Middle frontal gyrus (tissue), 1 donor: ENCODE measurements at regions not wholly inside any gene's neighbourhood (a gene's known extent, or its start where the extent isn't known, plus 50 kb on each side); places are given as distances from the start of the nearest gene placed in this dataset.

ENCODE experiments used
- DNase-seq: peaks from one replicate; pipeline ENCODE4 v3.0.0-alpha.2; 2015; ENCODE audit warnings: low spot score; ENCODE audit errors: extremely low spot score

DNA sequence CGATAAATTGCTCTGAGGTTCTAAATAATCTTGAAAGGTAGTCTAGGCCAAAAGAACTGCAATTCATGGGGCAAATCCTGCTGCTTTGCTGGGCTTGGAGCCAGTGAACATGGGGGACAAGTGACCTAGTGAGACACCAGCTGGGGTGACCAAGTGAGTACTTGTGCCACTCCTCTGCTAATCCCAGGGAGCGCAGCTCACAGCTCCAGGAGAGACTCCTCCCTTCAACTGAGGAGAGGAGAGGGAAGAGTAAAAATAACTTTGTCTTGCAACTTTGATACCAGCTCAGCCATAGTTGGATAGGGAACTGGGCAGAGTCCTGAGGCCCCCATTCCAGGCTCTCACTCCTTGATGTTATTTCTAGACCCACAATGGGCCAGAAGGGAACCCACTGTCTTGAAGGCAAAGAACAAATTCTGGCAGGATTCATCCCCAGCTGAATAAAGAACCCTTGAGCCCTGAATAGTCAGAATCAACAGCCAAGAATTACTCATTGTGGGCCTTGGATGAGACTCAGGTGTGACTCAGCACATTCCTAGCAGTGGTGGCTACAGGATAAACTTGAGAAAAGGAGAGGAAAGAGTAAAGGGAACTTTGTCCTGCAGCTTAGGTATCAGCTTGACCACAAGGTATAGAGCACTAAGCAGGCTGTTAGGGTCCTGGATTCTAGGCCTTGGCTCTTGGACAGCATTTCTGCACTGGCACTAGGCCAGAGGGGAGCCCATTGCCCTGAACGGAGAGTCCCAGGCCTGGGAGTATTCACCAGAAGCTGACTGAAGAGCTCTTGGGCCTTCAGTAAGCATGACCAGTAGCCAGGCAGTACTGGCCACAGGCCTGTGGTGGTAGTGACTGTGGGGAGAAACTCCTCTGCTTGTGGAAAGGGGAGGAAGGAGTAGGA lies 288.3 kb upstream of the CDH18 start:
- no peak for DNase-seq

GRCh38 chr5:20266066-20266465 lies 278.1 kb upstream of the CDH18 start:
- DNase-seq: no peak

GRCh38 chr5:20262896-20263295 lies 274.9 kb upstream of the CDH18 start:
- DNase-seq: no peak

DNA sequence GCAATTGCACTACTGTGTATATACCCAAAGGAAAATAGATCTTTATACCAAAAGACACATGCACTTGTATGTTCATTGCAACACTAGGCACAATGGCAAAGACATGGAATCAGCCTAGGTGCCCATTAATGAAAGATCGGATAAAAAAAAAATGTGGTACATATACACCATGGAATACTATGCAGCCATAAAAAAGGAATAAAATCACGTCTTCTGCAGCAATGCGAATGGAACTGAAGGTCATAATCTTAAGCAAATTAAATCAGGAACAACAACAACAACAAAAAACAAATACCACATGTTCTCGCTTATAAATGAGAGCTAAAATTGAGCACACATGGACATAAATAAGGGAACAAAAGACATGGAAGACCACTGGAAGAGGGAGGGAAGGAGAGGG lies 266.7 kb upstream of the CDH18 start:
- DNase-seq: no peak

DNA sequence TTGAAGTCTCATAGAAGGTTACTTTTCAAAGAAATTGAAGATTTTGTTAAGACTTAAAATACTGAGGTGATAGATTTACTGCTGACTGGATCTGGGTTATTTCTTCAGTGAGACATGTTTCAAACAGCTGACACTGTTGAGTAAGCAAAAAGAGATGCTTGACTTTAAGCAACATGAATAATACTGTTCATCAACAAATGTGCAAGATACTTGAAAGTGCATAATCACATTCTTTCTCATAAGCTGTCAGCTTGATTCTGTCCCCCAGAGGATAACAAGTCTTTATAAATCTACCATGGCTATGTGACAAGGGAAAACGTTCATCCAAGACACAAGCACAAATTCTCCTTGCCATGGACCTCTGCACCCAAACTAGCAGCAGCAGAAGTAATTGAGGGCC lies 260.1 kb upstream of the CDH18 start:
- no peak for DNase-seq

DNA sequence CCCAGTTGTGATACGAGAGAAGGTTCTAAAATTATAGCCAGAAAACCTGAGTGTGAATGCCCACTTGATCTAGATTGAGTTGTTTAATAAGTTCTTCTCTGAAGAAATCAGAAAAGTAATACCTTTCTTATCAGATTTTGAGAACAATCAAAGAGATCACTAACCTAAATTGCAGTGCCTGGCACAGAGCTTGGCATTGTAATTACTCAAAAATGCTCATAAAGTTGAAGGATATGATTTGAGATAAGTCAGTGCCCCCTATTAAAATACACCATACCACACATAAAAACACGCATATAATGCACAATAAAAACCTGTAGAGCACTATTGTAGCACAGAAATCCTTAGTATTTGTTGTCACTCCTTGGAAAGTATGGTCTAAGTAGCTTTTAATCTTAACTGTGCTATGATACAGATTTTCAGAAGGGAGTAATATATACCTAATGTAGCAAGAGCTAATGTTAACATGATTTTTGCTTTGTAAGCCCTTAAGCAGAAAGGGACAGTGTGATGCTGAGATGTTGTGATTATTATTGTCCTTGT lies 257.5 kb upstream of the CDH18 start:
- no peak for DNase-seq

DNA sequence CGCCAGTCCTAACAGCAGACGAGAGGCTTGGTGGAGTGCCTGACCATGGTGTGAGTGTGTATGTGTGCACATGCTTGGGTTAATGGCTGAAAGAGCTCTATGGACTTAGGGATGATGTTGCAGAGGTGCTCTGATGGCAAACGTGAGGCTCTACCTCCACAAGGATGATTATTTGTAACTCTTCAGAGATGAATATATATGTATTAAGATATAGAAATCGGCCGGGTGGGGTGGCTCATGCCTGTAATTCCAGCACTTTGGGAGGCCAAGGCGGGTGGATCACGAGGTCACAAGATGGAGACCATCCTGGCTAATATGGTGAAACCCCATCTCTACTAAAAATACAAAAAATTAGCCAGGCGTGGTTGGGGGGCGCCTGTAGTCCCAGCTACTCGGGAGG lies 253.4 kb upstream of the CDH18 start:
- no peak for DNase-seq

GRCh38 chr5:20231040-20231439 lies 243.0 kb upstream of the CDH18 start:
- no peak for DNase-seq

DNA sequence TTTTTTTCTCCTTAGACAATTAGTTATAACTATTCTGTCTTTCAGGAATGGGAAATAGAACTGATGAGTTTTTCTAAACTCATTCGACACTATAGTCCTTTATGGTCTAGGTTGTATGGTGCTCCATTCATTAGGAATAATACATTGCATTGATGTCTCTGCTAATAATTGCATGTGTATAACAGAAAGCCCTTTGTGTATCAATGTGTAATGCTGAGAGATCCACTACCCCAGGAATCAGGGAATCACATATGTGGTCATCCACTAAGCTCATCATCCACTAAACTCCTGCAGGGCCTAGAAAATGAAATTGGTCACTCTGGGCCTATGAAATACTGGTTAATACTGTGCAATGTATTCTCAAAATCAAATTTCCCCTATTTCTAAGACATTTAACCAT lies 242.0 kb upstream of the CDH18 start:
- DNase-seq: no peak

- no peak for DNase-seq
These were observed 241.5 kb upstream of the CDH18 start for GRCh38 chr5:20229303-20230005.

DNA sequence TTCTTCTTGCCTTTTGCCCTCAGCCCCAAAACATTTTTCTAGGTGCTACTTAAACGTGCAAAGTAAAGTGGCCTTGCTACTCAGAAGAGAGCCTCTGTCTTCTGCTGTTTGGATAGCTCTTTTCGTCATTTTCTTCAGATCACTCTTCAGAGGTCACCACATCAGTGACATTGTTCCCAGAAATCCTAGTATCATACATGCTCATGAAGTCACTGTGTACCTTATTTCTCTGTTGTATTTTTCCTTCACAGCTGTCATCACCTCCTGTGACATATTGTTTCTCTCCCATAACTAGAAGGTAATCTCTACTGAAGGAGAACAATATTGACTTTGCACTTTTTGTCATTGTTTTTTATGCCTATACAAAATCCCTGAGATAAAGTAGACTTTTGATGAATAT lies 237.0 kb upstream of the CDH18 start:
- no peak for DNase-seq

DNA sequence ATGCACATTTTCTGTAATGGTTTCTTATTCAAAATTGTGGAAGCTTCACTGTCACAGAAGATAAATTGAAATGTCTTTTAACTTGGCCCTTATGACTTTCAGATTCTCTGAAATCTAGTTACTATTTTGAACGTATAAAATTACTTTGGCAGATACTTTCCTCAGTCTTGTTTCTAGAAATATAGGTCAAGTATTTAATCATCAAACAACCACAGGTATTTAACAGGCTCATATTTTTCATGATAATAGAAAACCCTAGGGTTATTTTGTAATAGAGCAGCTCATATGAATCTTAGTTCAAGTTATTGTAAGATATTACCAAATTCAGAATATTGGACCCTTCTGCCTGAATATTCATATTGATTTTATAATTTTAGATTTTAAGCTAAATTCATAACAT lies 236.0 kb upstream of the CDH18 start:
- no peak for DNase-seq

DNA sequence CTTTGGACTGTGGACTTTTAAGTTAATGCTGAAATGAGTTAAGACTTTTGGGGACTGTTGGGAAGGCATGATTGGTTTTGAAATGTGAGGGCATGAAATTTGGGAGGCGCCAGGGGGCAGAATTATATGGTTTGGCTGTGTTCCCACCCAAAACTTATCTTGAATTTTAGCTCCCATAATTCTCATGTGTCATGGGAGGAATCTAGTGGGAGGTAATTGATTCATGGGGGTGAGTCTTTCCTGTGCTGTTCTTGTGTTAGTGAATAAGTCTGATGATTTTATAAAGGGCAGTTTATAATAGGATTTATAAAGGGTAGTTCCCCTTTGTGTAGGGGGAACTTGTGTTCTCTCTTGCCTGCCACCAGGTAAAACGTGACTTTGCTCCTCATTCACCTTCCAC lies 235.5 kb upstream of the CDH18 start:
- DNase-seq: no peak

- DNase-seq: no peak
These were observed 227.3 kb upstream of the CDH18 start for GRCh38 chr5:20215257-20215656.

DNA sequence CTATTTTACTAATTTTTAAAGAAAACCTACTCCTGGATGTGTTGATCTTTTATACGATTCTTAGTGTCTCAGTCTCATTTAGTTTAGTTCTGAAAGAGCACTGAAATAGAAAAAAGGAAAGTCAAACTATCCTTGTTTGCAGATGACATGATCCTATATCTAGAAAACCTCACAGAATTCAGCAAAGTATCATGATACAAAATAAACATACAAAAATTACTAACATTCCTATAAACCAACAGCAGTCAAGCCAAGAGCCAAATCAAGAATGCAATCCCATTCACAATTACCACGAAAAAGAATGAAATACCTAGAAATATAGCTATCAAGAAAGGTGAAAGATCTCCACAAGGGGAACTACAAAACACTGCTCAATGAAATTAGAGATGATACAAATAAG lies 225.8 kb upstream of the CDH18 start:
- no peak for DNase-seq

DNA sequence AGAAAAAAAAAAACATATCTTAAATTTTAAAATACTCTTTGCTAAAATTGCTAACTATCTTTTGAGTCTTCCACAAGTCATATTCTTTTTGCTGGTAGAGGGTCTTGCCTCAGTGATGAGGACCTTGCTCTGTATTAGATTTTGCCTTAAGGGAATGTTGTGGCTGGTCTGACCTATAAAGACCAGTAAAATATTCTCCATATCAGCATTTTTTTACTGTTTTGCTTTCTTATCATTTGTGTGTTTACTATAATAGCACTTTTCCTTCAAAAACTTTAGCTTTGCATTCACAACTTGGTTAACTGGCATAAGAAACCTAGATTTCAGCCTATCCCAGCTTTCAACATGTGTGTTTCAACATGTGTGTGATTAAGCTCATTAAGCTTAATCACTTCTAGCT lies 224.7 kb upstream of the CDH18 start:
- no peak for DNase-seq

GRCh38 chr5:20166456-20166855 lies 178.5 kb upstream of the CDH18 start:
- no peak for DNase-seq

GRCh38 chr5:20158006-20158405 lies 170.0 kb upstream of the CDH18 start:
- no peak for DNase-seq

DNA sequence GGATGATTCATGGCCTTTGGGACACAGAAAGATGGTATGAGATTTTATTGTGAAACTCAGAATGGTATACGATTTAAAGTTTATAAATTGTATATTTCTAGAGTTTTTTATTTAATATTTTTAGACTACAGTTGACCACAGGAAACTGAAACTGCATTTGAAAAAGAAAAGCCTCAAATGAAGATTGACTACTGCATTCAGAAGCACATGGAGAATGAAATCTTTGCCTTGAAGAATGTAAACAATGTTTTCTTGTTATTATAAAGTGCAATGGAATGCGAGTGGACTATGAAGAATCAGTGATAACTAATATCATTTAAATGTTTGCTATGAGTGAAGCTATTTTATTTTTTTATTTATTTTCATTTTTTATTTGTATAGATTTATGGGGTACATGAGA lies 169.1 kb upstream of the CDH18 start:
- DNase-seq: no peak

DNA sequence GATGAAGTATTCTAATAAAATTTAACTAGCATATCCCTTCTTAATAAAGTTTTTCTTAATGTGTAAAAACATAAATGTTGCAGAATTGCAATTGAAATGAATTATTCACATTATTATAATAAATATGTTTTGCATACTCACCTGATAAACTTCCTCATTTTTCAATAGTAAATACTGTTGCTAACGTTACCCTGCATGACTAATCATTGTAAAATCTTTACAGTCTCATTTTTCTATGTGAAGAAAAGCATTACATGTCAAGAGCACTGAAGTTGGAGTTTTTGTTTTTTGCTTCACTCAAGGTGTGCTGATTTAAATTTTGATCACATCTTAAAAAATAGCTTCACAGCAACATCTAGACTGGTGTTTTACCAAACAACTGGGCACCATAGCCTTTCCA lies 157.2 kb upstream of the CDH18 start:
- no peak for DNase-seq

DNA sequence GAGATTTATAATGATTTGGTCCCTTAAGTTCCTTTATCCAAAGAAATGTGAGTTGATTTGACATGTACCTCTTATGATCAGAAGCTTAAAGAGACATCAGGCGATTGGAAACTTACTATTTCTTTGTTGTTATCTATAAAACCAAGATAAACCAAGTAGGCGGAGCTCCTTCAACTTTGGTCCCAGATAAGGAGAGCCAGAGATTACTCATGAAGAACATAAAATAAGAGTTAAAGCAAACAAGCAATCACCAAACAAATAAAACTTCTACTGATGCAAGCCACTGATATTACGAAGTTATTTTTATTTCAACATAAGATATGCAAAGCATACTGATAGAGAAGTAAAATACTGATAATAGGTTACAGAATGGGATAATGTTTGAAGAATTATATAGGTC lies 141.5 kb upstream of the CDH18 start:
- DNase-seq: no peak

GRCh38 chr5:20128343-20128742 lies 140.3 kb upstream of the CDH18 start:
- no peak for DNase-seq

DNA sequence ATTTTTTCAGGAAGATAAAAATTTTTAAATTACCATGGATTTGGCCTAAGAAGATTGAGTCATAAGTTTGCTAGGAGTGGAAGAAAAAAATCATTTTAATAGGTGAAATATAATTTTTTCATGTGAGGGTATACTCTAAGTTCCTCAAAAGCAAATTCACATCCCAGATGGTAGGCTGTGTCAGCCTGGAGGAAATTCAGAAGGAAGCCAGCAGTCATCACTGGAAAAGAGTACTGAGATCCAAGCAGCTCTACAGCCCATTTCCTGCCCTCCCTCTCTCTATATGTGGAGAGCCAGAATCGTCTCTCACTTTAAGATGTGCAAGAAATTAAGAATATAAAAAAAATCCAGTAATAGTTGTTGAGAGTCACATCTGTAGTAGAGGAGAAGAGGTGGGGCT lies 126.5 kb upstream of the CDH18 start:
- no peak for DNase-seq
